ACC112 (cell line): ENCODE measurements at regions not wholly inside any gene's neighbourhood (a gene's known extent, or its start where the extent isn't known, plus 50 kb on each side); places are given as distances from the start of the nearest gene placed in this dataset.

Experiments used
- H2AFZ ChIP-seq: fragments of 200-600 bp; sonication (generic); one replicate; pipeline ENCODE4 v1.6.0; 2017; ENCODE audit warnings: antibody characterized with exemption, low read length; ENCODE audit not compliant: unreplicated experiment
- H3K27ac ChIP-seq: fragments of 200-600 bp; sonication (generic); 2 replicates; pipeline ENCODE4 v1.5.1; 2014; ENCODE audit warnings: low read depth, mild to moderate bottlenecking, antibody characterized with exemption, low read length, moderate library complexity
- H3K27me3 ChIP-seq: fragments of 200-600 bp; sonication (generic); 2 replicates; pipeline ENCODE4 v1.6.1; 2014; ENCODE audit warnings: mild to moderate bottlenecking, antibody characterized with exemption, low read length, moderate library complexity, mixed read lengths; ENCODE audit not compliant: insufficient read depth
- H3K36me3 ChIP-seq: fragments of 200-600 bp; sonication (generic); 2 replicates; pipeline ENCODE4 v1.6.1; 2016; ENCODE audit warnings: mild to moderate bottlenecking, antibody characterized with exemption, low read length, moderate library complexity, mixed read lengths; ENCODE audit not compliant: insufficient read depth
- H3K4me1 ChIP-seq: fragments of 200-600 bp; sonication (generic); one replicate; pipeline ENCODE4 v1.6.1; 2016; ENCODE audit warnings: low read length, mixed read lengths; ENCODE audit not compliant: insufficient read depth, unreplicated experiment, control insufficient read depth
- H3K4me3 ChIP-seq: fragments of 200-600 bp; sonication (generic); 2 replicates; pipeline ENCODE4 v1.5.1; 2014; ENCODE audit warnings: mild to moderate bottlenecking, low read depth, low read length
- H3K79me2 ChIP-seq: fragments of 200-600 bp; sonication (generic); one replicate; pipeline ENCODE4 v1.6.0; 2016; ENCODE audit warnings: low read length; ENCODE audit not compliant: control insufficient read depth, unreplicated experiment, insufficient read depth

- Histone ChIP-seq H3K27ac (peak overlapping the region; percentile 17), H3K4me3 (no peak overlapping the region), H2AFZ (peak overlapping the region; percentile 29)
Measured at GRCh38 chr1:212234431-212235395, 50.5 kb upstream of the PPP2R5A start.

More at GRCh38 chr1:212234431-212235395, 50.5 kb upstream of the PPP2R5A start:
- Histone ChIP-seq H3K79me2 (no peaks in the 10 kb centered on the region), H3K36me3 (no peaks in the 10 kb centered on the region), H3K4me1 (peaks cover 13% of the 10 kb centered on the region), H3K27me3 (no peaks in the 10 kb centered on the region)
